HG02623 (cell line): ENCODE measurements at regions not wholly inside any gene's neighbourhood (a gene's known extent, or its start where the extent isn't known, plus 50 kb on each side); places are given as distances from the start of the nearest gene placed in this dataset.

Experiments
- ATAC-seq: cut with Tn5 transposase; IDR thresholded peaks from one replicate; pipeline ENCODE4 v1.9.1; 2021; ENCODE audit warnings: moderate library complexity; ENCODE audit not compliant: unreplicated experiment

DNA sequence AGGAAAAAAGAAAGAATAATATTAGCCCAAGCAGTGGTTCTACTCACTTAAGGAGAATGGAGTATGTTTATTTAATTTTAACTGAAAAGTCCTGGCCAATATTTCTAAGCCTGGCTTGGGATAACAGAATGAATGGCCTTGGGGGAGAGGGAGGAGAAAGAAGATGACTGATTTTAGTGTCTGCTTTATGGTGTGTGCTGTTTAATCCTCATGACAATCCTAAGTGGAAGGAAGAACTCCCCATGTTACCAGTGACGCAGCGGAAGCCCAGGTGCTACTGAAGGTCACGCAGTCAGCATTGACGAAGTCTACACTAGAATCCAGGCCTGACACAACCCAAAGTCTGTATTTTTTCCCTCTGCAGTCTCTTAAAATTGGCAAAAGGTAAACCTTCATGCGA lies 50.5 kb downstream of the PALM2AKAP2 start:
- ATAC-seq: no peak

- no peak for ATAC-seq
Observed at GRCh38 chr9:109831998-109832658, 52.1 kb downstream of the PALM2AKAP2 start.

DNA sequence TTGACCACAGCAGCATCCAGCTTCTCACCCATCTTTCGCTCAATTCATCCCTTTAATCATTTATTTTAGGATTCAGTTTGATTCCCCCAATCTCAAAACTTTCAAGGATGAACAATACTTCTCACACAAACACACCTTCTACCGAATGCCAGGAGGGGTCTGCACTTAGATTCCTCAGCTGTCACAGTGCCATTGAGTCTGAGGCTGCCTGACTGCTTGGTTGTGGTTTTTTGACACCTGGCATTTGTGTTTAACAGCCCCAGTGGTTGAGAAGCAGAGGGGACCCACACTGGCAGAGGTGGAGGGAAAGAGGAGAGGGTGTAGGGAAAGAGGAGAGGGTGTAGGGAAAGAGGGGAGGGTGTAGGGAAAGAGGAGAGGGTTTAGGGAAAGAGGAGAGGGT lies 54.9 kb downstream of the PALM2AKAP2 start:
- no peak for ATAC-seq

DNA sequence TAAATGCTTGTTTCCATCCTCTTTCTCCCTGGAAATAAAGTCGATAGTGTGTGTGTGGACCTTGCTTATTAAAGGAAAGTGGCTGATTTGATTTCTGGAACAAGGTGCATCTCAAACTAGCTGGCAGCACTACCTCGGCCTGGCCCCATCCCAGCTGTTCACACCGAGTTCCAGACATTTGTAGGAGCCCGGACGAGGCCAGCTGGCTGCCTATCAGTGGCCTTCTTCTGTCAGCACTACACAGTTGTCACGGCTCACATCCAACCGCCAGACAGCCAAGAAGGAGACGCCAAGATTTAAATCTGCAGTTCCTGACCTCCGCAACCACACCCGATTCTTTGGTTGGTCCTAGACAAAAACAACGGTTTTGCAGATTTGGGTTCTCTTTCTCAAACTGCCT lies 63.6 kb downstream of the PALM2AKAP2 start:
- ATAC-seq: no peak

GRCh38 chr9:109845226-109845625 lies 65.2 kb downstream of the PALM2AKAP2 start:
- no peak for ATAC-seq

DNA sequence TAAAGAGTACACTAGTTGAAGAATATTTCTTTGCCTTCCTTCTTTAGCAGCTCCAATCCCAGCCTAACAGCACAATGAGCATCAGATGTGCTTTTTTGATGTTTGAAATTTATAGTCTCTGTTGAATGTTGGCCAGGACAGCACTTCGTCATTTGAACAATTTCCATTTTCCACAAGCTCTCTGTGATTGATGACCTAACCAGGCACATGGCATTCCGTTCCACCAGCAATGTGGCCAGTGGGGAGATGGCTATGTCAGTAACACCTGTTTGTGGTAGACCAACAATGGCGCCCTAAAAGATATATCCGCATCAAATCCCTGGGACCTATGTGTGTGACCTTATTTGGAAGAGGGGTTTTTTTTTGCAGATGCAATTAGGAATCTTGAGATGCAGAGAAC lies 66.8 kb downstream of the PALM2AKAP2 start:
- ATAC-seq: no peak

DNA sequence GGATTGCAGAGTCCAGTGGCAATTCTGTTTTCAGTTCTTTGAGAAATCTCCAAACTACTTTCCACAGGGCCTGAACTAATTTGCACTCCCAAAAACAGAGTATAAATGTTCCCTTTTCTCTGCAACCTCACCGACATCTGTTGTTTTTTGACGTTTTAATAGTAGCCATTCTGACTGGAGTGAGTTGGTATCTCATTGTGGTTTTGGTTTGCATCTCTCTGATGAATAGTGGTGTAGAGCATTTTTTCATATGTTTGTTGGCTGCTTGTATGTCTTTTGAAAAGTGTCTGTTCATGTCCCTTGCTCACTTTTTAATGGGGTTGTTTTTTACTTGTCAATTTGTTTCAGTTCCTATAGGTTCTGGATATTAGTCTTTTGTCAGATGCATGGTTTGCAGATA lies 72.6 kb downstream of the PALM2AKAP2 start:
- no peak for ATAC-seq

DNA sequence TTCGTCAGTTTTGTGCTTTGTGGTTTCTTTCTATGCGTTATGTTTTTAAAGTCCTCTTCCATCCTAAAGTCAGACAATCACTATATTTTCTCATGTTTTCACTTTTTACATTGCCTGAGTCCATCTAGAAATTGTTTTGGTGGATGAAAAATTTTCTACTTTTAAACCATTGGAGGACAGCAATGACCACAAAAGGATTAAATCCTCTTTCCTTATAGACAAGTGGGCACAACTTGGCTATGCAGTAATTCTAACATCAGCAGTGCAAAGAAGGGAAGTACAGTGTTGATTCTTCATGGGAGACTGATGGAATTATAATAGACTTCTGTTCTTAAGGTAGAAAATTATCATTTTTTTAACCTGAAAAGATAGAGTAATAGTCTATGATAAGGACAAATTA lies 75.5 kb downstream of the PALM2AKAP2 start:
- ATAC-seq: no peak

DNA sequence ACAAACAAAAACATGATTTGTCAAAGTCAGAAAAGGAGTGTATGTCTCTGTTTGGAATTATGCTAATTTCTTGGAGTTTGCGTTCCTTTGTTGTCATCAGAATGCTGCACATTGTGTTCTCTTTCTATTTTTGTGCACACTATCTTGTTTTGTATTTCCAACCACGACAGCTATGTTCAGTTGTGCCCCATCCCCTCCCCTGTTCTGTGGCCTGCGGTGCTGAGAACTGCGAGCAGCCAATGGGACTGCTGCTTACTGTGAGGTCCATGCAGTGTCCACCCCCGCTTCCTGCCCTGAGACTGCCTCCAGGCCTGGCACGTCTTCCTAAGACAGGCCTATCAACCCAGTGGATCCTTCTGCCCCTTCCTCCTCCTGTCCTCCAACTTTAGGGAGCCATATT lies 76.8 kb downstream of the PALM2AKAP2 start:
- ATAC-seq: no peak

DNA sequence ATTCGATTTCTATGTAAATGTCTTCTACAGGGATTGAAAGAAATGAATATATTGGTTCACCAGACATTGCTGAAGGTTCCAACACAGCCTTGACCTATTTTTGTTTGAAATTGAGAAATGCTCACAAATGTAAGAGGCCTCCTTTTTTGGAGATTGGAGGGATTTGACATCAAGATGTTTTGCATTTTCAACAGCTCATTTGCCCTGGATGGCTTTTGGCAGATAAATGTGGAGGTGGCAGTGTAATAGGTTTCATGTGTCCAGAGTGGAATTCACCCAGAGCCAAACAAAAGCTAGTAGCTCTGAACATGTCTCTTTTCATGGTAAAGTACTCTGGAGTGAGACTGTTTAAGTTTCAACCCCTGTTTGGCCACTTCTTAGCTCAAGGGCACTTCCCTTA lies 77.3 kb downstream of the PALM2AKAP2 start:
- no peak for ATAC-seq

- ATAC-seq: no peak
Observed at GRCh38 chr9:109859447-109859846, 79.4 kb downstream of the PALM2AKAP2 start.

DNA sequence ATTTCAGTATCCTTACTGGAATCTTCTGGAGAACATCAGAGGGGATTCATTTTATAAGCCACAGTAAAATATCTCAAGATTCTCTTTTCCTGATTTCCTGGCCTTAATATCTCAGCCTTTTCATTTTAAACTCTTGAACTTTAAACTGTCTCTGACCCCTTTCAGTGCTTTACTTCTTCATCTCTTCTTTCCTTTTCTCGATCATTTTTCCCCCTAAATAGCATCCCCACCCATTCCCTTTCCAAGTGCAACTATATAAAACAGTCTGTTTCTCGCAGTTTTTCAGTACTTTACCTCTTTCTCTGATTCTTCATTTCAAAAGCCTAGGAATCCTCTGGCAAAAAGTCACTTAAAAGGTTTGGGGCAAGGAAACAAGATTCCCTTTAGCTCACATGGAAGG lies 80.5 kb downstream of the PALM2AKAP2 start:
- ATAC-seq: no peak

- ATAC-seq: no peak
Observed at GRCh38 chr9:109861499-109861898, 81.5 kb downstream of the PALM2AKAP2 start.

DNA sequence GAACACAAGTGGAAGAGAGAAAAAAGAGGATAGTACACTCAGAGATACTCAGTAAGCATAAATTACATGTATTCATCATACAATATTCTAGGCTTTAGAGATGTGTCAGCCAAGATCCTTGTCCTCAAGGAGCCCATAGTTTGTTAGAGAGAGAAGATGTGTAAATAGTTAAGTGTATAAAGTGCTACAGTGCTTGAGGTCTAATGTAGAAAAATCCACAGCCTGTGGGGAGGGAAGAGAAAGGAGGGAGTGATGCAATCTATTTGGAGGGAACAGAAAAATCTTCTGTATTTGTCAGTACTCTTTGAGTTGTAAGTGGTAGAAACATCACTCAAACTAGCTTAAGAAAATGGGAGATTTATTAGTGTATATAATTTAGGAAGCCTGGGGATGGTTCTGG lies 81.9 kb downstream of the PALM2AKAP2 start:
- no peak for ATAC-seq

- no peak for ATAC-seq
Observed at GRCh38 chr9:109862452-109862851, 82.5 kb downstream of the PALM2AKAP2 start.

DNA sequence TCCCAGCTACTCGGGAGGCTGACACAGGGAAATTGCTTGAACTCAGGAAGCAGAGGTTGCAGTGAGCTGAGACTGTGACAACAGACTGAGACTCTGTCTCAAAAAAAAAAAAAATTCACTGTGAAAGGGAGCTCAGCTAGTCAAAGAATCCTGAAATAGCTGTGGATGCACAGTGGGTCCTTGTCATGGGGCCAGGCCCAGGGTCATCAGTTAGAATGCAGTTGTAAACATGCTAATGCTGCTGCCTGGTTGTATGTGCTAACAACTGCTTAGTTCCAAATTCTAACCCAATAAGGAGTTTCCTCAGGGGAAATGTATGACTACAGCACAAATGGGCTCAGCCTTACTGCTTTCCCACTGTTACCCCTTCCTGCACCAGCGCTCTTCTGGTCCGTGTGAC lies 84.0 kb downstream of the PALM2AKAP2 start:
- no peak for ATAC-seq

- no peak for ATAC-seq
Observed at GRCh38 chr9:109865521-109865920, 85.5 kb downstream of the PALM2AKAP2 start.

DNA sequence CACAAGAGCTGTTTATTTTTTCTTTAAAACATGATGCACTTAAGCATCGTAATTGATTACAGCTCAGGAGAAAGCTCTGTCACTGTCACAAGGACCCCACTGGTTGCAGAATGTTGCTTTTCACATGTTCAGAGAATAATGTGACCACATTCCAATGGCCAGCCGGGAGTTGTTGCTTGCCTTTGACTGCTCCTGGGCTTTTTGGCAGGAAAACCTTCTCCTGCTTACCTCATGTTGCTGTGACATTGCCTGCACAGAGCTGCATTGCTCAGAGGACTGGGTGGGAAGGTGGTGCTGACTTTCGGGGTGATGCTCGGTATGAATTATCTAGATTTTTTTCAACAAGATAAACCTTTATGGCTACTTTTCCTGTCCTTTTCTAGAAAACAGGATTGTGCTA lies 88.2 kb downstream of the PALM2AKAP2 start:
- no peak for ATAC-seq

DNA sequence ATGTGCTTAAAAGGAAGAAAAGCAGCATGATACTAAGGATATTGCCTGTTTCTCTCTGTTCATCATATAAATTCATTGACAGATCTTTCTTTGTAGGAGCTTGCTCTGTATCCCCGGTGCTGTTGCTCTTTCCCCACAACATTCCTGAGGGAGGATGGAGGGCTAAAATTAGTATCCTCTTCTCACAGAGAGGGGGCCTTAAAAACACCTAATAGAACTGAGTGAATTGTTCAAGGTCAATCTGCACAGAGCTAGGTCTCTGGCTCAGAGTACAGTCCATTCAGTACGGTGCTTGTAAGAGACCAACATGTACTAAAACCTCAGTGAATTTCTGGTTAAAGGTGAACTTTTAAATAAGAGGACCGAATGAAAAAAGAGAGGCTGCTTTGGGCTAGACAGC lies 88.7 kb downstream of the PALM2AKAP2 start:
- no peak for ATAC-seq

- ATAC-seq: no peak
Observed at GRCh38 chr9:109870365-109870764, 90.4 kb downstream of the PALM2AKAP2 start.

- ATAC-seq: no peak
Observed at GRCh38 chr9:109872901-109873300, 92.9 kb downstream of the PALM2AKAP2 start.

DNA sequence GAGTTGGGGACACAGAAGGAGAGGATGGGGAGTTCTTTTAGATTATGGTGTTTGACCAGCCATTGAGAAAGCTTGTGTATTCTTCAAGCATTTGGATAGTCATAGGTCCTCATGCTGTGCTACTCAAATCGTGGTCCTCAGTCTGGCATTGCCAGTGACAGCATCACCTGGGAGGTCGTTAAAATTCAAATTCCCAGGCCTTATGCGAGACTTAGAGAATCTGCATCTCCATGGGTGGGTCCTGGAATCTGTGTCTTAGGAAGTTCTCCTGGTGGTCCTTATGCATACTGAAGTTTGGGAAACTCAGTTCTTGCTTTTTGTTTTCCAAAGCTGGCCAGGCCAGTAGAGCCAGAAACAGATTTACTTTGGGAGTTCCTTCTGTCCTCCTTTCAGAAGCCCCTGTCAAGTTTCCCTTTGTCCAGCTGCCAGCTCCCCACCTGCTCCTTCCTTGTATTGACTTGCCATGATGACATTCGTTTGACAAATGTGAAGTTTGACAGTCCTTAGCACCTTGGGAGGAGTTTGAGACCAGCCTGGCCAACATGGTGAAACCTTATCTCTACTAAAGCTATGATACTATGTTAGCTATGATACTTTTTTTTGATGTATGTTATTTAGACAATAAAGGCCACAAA lies 95.6 kb downstream of the PALM2AKAP2 start:
- no peak for ATAC-seq
